IPS-20b (cell line): ENCODE measurements at regions not wholly inside any gene's neighbourhood (a gene's known extent, or its start where the extent isn't known, plus 50 kb on each side); places are given as distances from the start of the nearest gene placed in this dataset.

ENCODE experiments used
- H3K27ac ChIP-seq: one replicate; pipeline ENCODE4 v1.5.1; 2013; ENCODE audit warnings: low read length
- H3K27me3 ChIP-seq: 2 replicates; pipeline ENCODE4 v1.6.1; 2013; ENCODE audit warnings: mild to moderate bottlenecking, low read length, inconsistent platforms; ENCODE audit not compliant: insufficient read depth
- H3K36me3 ChIP-seq: 2 replicates; pipeline ENCODE4 v1.6.1; 2013; ENCODE audit warnings: low read depth, mild to moderate bottlenecking, inconsistent platforms, low read length, moderate library complexity; ENCODE audit not compliant: insufficient read depth
- H3K4me1 ChIP-seq: 2 replicates; pipeline ENCODE4 v1.6.1; 2013; ENCODE audit warnings: mild to moderate bottlenecking, control low read depth, inconsistent platforms, low read length, moderate library complexity; ENCODE audit not compliant: insufficient read depth
- H3K4me3 ChIP-seq: 2 replicates; pipeline ENCODE4 v1.5.1; 2013; ENCODE audit warnings: mild to moderate bottlenecking, low read length, inconsistent platforms
- H3K9ac ChIP-seq: 2 replicates; pipeline ENCODE4 v1.6.1; 2013; ENCODE audit warnings: low read depth, mild to moderate bottlenecking, inconsistent platforms, low read length, moderate library complexity
- H3K9me3 ChIP-seq: 2 replicates; pipeline ENCODE4 v1.6.1; 2013; ENCODE audit warnings: mild to moderate bottlenecking, low read depth, low read length, inconsistent platforms; ENCODE audit not compliant: insufficient read depth

DNA sequence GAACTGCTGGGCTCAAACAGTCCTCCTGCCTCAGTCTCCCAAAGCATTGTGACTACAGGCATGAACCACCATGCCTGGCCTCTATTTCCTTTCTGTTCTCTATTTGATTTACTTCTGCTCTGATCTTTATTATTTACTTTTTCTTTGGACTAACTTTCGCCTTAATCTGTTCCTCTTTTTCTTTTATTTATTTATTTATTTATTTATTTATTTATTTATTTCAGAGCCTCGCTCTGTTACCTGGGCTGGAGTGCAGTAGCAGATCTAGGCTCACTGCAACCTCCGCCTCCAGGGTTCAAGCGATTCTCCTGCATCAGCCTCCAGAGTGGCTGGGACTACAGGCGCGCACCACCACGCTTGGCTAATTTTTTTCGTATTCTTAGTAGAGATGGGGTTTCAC is 1158.3 kb upstream of the GOT2 start:
- no peaks in the 10 kb centered on the region for H3K4me1 ChIP-seq
- no peaks in the 10 kb centered on the region for H3K27me3 ChIP-seq
- H3K9me3 ChIP-seq, result 0 out of 2 replicates have a peak, but pooled peaks cover 3% of the 10 kb centered on the region
- H3K27ac ChIP-seq, result no peak overlapping the region
- H3K9ac ChIP-seq, result no peak overlapping the region
- no peak overlapping the region for H3K4me3 ChIP-seq
- H3K36me3 ChIP-seq, result no peaks in the 10 kb centered on the region

DNA sequence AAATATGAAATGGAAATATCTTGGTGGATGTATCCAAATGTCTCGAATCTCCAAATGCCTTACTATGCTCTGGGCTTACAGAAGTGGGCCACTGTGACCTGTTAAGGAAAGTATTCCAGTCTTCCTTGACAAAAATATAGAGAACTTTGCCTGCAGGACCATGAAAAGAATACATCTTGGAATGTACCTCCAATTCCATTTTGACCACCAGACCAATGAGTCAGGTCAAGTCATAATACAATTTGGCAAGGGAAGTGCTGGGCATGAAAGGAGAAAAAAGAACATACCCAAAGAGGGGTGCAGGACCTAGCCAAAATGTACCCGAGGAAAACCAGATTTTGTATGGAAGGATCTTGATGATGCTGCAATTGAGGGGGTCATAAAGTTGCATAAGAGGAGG is 1153.7 kb upstream of the GOT2 start:
- no peak overlapping the region for H3K27ac ChIP-seq
- H3K9me3 ChIP-seq, result 0 out of 2 replicates have a peak, but pooled peaks cover 3% of the 10 kb centered on the region
- no peaks in the 10 kb centered on the region for H3K27me3 ChIP-seq
- H3K4me3 ChIP-seq, result no peak overlapping the region
- no peaks in the 10 kb centered on the region for H3K36me3 ChIP-seq
- no peak overlapping the region for H3K9ac ChIP-seq
- H3K4me1 ChIP-seq, result no peaks in the 10 kb centered on the region

DNA sequence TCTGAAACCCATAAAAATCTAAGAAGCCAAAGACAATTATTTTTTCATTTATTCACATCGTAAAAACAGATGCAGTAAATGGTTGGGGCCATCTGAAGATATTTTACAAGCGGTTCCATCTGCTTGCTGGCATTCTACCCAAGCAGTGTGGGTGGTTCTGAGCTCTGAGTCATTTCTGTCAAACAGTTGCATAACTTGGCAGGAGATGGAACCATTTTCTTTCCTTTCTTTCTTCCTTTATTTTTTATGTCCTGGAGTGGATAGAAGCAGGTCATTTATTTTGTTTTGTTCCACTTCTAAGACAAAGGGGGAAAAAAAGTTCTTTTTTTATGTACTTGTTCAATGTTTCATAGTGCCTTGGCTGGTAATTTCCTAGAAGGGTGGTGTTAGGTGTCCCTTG is 1151.9 kb upstream of the GOT2 start:
- Histone ChIP-seq H3K36me3 (no peaks in the 10 kb centered on the region), H3K4me3 (no peak overlapping the region), H3K9ac (no peak overlapping the region), H3K9me3 (0 out of 2 replicates have a peak, but pooled peaks cover 3% of the 10 kb centered on the region), H3K27ac (no peak overlapping the region), H3K4me1 (no peaks in the 10 kb centered on the region), H3K27me3 (no peaks in the 10 kb centered on the region)

DNA sequence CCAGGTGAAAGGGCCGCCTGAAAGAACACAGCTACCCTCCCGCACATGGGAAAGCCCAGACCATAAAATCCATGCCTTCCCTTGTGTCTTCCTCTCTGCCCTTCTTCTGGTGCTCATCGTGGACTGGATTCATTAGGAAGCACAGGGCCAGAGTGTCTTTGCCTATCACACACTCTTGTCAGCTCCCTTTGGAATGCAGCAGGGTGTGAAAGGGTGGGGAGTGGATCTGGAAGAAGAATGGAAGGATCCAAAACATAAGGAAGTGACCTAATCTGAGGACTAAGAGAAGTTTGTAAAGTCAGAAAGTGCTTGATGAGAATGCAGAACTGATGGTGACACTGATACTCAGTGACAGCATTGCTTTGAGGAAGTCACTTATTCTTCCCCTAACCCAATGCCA is 1147.3 kb upstream of the GOT2 start:
- H3K9me3 ChIP-seq, result no peaks in the 10 kb centered on the region

DNA sequence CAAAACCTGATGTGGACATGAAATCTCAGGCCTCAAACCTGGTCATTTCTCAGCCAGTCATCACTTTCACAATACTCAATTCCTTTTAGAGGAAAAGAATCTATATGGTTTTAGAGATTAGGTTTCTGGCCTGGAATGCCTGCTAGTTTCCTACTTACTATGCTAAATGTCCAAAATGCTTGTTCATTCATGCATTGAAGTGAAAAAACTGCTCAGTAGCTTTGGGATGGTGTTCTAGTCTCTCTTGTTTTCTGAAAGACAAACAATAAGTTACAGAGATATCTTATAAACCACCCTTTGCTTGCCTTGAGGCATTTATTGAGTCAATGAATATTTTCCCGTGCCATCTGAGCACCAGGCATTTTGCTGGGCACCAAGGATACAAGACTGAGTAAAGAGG is 1146.5 kb upstream of the GOT2 start:
- no peaks in the 10 kb centered on the region for H3K4me1 ChIP-seq

More for the DNA sequence above, 1147.3 kb upstream of the GOT2 start:
- Histone ChIP-seq H3K36me3 (no peaks in the 10 kb centered on the region), H3K27me3 (no peaks in the 10 kb centered on the region), H3K4me1 (no peaks in the 10 kb centered on the region), H3K27ac (no peak overlapping the region), H3K4me3 (no peak overlapping the region), H3K9ac (no peak overlapping the region)

DNA sequence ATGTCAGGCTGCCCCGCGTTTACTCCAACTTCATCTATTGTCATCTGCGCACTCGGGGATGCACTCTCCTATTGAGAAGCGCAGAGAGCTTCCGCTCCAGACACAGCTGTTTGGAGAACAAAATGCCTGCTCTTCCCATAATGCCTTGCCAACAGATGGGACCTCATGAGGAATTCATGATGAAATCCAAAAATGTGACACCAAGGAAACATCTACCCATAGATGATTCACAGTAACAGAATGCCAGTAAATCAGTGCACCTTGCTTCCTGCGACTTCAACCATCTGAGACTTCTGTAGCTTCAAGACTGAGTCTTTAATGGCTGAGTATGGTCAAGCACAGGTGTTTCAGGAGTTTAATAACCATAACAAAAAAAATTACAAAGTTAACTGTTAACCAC is 1144.9 kb upstream of the GOT2 start:
- no peak overlapping the region for H3K9ac ChIP-seq
- H3K4me3 ChIP-seq, result no peak overlapping the region
- H3K9me3 ChIP-seq, result no peaks in the 10 kb centered on the region
- H3K4me1 ChIP-seq, result no peaks in the 10 kb centered on the region
- no peaks in the 10 kb centered on the region for H3K27me3 ChIP-seq
- no peaks in the 10 kb centered on the region for H3K36me3 ChIP-seq
- H3K27ac ChIP-seq, result no peak overlapping the region

More for the DNA sequence above, 1146.5 kb upstream of the GOT2 start:
- H3K9me3 ChIP-seq, result no peaks in the 10 kb centered on the region
- H3K27me3 ChIP-seq, result no peaks in the 10 kb centered on the region
- H3K27ac ChIP-seq, result no peak overlapping the region
- no peak overlapping the region for H3K4me3 ChIP-seq
- H3K36me3 ChIP-seq, result no peaks in the 10 kb centered on the region
- no peak overlapping the region for H3K9ac ChIP-seq

DNA sequence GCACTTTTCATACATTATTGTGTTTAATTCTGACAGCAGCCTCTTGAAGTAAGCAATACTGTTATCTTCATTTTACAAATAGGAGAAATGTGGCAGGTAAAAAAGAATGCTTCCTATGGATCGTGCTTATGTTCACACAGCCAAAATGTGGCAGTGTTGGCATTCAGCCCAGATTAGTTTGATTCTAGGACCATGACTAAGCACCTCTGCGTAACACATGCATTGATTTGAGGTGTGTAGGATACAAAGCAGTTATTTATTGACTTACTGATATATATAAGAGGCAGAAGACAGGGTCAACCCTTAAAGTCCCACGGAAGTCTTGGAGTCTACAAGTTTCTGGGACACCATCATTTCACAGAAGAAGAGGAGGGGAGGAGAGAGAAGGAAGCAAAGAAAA is 1144.4 kb upstream of the GOT2 start:
- H3K36me3 ChIP-seq, result no peaks in the 10 kb centered on the region
- H3K4me3 ChIP-seq, result no peak overlapping the region
- no peaks in the 10 kb centered on the region for H3K9me3 ChIP-seq
- no peak overlapping the region for H3K9ac ChIP-seq
- no peaks in the 10 kb centered on the region for H3K4me1 ChIP-seq
- no peak overlapping the region for H3K27ac ChIP-seq
- no peaks in the 10 kb centered on the region for H3K27me3 ChIP-seq

DNA sequence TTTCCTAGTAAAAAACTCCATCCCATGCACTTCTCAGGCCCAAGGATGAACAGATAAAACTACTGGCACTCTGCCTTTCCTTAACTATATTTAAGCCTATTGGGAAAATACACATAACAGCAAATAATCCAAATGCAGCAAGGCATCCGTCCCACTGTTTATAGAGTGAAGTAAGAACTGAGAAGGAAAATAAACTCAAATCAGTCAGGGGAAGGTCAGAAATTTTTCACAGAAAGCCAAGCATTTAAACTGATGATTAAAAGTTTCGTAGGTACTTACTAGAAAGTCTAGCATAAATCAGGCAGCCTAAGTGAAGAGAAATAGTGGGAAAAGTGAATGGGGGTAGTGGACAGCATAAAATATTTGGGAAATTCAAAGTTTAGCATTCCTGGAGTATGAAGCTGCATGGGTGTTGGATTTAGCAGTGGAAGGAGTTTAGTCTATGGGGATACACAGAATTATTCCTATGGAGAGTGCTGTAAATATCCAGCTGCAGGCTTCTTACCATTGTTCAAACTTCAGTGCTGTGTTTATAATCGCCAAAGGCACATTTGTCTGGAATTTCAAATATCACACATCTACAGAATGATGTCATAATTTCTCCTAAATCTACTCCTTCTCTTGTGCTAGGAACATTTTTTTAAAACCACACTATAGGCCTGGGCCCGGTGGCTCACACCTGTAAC is 1131.0 kb upstream of the GOT2 start:
- no peak overlapping the region for H3K27ac ChIP-seq
- no peaks in the 10 kb centered on the region for H3K4me1 ChIP-seq
- no peak overlapping the region for H3K4me3 ChIP-seq
- H3K27me3 ChIP-seq, result no peaks in the 10 kb centered on the region
- no peak overlapping the region for H3K9ac ChIP-seq
- no peaks in the 10 kb centered on the region for H3K36me3 ChIP-seq
- H3K9me3 ChIP-seq, result no peaks in the 10 kb centered on the region

DNA sequence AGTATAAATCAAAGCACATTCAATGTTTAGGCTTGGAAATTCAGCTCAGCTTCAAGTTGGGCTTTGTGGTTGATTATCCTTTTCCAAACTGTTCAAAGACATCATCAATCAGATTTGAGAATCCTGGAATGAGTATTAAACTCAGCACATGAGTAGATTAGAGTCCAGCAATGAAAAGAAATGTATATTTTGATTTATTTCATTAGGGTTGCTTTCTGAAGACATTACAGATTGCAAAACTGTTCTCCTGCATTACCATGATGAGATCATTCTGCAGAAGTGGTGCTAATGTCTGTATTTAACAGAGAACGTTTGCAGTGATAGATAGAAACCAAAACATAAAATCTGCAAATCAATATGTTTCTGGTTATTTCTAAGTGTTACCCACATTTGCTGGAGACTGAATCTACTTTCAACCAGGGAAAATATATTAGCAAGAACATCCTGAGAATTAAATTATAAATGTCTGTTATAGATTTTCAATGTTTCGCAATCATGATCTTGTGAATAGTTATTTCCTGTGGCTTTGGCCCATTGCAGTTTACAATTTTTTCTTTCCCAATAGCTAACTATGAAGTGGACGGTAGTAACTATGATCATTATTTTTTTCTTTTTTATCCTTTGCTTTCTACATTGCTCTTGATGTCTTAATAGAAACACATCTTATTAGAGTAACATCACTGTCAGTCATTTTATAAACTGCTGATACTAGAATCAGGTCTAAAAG is 1125.7 kb upstream of the GOT2 start:
- H3K9me3 ChIP-seq, result no peaks in the 10 kb centered on the region
- H3K36me3 ChIP-seq, result no peaks in the 10 kb centered on the region
- no peak overlapping the region for H3K4me3 ChIP-seq
- H3K4me1 ChIP-seq, result no peaks in the 10 kb centered on the region
- no peak overlapping the region for H3K27ac ChIP-seq
- no peaks in the 10 kb centered on the region for H3K27me3 ChIP-seq
- no peak overlapping the region for H3K9ac ChIP-seq

DNA sequence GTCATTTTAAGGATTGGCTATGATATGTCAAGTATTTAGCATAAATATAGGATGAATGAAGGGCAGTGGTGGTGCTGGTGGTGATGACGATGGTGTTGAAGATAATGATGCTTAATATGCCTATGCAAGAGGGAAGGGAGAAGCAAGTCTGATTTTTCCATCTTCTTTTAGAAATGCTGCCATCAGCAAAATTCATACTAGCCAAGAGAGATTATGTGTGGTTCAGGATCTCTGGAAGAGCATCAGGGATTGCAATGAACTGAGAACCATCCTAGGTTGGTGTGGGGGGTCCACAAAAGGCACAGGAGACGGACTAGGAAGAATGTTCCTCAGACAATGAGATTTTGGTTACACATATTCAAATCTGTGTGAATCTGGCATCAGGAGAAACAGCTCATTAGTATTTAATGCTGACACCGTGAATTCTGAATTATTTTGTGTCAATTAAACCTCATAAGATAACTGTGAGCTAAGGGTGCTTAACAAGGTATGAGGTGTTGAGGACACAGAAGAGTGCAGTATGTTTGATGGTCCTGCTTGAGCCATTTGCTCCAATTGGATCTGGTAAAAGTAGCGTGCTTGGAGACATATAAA is 1120.8 kb upstream of the GOT2 start:
- Histone ChIP-seq H3K4me3 (no peak overlapping the region), H3K27ac (no peak overlapping the region), H3K9me3 (no peaks in the 10 kb centered on the region), H3K4me1 (no peaks in the 10 kb centered on the region), H3K9ac (no peak overlapping the region), H3K27me3 (no peaks in the 10 kb centered on the region), H3K36me3 (no peaks in the 10 kb centered on the region)

DNA sequence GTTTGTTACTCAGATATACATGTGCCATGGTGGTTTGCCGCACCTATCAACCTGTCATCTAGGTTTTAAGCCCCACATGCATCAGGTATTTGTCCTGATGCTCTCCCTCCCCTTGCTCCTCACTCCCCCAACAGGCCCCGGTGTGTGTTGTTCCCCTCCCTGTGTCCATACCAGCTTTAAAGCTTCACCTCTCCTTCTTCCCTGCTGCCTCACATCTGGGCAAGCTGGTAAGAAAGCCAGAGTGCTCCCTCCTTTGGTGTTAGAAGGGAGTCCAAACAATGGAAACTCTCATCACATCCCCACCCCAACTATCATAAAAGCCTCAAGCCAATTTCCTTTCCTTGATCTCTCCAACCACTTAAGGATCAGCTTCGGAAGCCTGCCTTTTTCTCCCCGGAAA is 1115.6 kb upstream of the GOT2 start:
- H3K27me3 ChIP-seq, result no peaks in the 10 kb centered on the region
- no peak overlapping the region for H3K4me3 ChIP-seq
- H3K4me1 ChIP-seq, result no peaks in the 10 kb centered on the region
- H3K27ac ChIP-seq, result no peak overlapping the region
- H3K36me3 ChIP-seq, result no peaks in the 10 kb centered on the region
- no peaks in the 10 kb centered on the region for H3K9me3 ChIP-seq
- no peak overlapping the region for H3K9ac ChIP-seq

DNA sequence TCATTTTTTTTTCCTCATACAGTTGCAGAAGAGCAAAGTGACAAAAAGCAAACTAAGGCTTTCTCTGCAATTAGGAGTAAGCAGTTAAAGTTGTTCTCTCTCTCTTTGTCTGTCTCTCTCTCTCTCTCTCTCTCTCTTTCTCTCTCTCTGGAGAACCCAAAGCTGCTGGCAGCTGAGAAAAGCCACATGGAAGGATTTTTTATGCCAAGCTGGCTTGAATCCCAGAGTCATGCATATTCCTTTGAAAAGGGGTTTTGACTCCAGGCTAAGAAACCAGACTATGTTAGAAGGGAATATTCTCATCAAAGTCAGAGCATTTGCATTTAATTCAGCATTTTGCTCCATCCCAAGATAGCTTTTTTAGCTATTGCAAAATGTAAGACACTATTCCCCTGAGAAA is 1114.2 kb upstream of the GOT2 start:
- Histone ChIP-seq H3K27ac (no peak overlapping the region), H3K4me3 (no peak overlapping the region), H3K4me1 (no peaks in the 10 kb centered on the region), H3K36me3 (no peaks in the 10 kb centered on the region), H3K27me3 (no peaks in the 10 kb centered on the region), H3K9ac (no peak overlapping the region), H3K9me3 (no peaks in the 10 kb centered on the region)
